HUES48 (cell line): ENCODE measurements at regions not wholly inside any gene's neighbourhood (a gene's known extent, or its start where the extent isn't known, plus 50 kb on each side); places are given as distances from the start of the nearest gene placed in this dataset.

ENCODE experiments used
- H3K27ac ChIP-seq: one replicate; pipeline ENCODE4 v1.7.0; 2013; ENCODE audit warnings: low read depth, low read length, inconsistent platforms
- H3K27me3 ChIP-seq: 2 replicates; pipeline ENCODE4 v1.6.1; 2013; ENCODE audit warnings: mild to moderate bottlenecking, low read length; ENCODE audit not compliant: control insufficient read depth, insufficient read depth
- H3K36me3 ChIP-seq: 2 replicates; pipeline ENCODE4 v1.6.1; 2013; ENCODE audit warnings: low read length; ENCODE audit not compliant: control insufficient read depth, insufficient read depth
- H3K4me1 ChIP-seq: 2 replicates; pipeline ENCODE4 v1.6.1; 2013; ENCODE audit warnings: mild to moderate bottlenecking, low read length; ENCODE audit not compliant: control insufficient read depth, insufficient read depth
- H3K4me3 ChIP-seq: 2 replicates; pipeline ENCODE4 v1.5.1; 2013; ENCODE audit warnings: mild to moderate bottlenecking, low read depth, low read length
- H3K9ac ChIP-seq: 2 replicates; pipeline ENCODE4 v1.6.1; 2013; ENCODE audit warnings: mild to moderate bottlenecking, low read depth, low read length, moderate library complexity
- H3K9me3 ChIP-seq: 2 replicates; pipeline ENCODE4 v1.6.1; 2013; ENCODE audit warnings: low read length; ENCODE audit not compliant: control insufficient read depth, insufficient read depth

- Histone ChIP-seq H3K4me3 (no peak overlapping the region), H3K27me3 (no peaks in the 10 kb centered on the region), H3K4me1 (peaks cover 10% of the 10 kb centered on the region; the same call in 1 of the 2 replicates), H3K36me3 (no peaks in the 10 kb centered on the region), H3K9ac (no peak overlapping the region), H3K9me3 (0 out of 2 replicates have a peak, but pooled peaks cover 1% of the 10 kb centered on the region), H3K27ac (no peak overlapping the region)
These were observed 92.7 kb upstream of the RESF1 start for GRCh38 chr12:31866523-31866922.

GRCh38 chr12:31865023-31865422 is 94.2 kb upstream of the RESF1 start:
- H3K27ac ChIP-seq: no peak overlapping the region
- H3K36me3 ChIP-seq: no peaks in the 10 kb centered on the region
- H3K4me1 ChIP-seq: peaks cover 10% of the 10 kb centered on the region; the same call in 1 of the 2 replicates
- no peaks in the 10 kb centered on the region for H3K27me3 ChIP-seq
- H3K9me3 ChIP-seq: no peaks in the 10 kb centered on the region
- no peak overlapping the region for H3K9ac ChIP-seq
- no peak overlapping the region for H3K4me3 ChIP-seq

GRCh38 chr12:31861360-31861759 is 97.9 kb upstream of the RESF1 start:
- Histone ChIP-seq H3K9ac (no peak overlapping the region), H3K9me3 (no peaks in the 10 kb centered on the region), H3K4me3 (no peak overlapping the region), H3K27me3 (no peaks in the 10 kb centered on the region), H3K4me1 (no peaks in the 10 kb centered on the region), H3K27ac (no peak overlapping the region), H3K36me3 (no peaks in the 10 kb centered on the region)

- no peaks in the 10 kb centered on the region for H3K27me3 ChIP-seq
- no peak overlapping the region for H3K4me3 ChIP-seq
- no peaks in the 10 kb centered on the region for H3K36me3 ChIP-seq
- H3K9me3 ChIP-seq: no peaks in the 10 kb centered on the region
- no peaks in the 10 kb centered on the region for H3K4me1 ChIP-seq
- no peak overlapping the region for H3K9ac ChIP-seq
- H3K27ac ChIP-seq: no peak overlapping the region
These were observed 98.8 kb upstream of the RESF1 start for GRCh38 chr12:31860401-31860800.

- H3K9ac ChIP-seq: no peak overlapping the region
- H3K27me3 ChIP-seq: no peaks in the 10 kb centered on the region
- H3K9me3 ChIP-seq: no peaks in the 10 kb centered on the region
- no peak overlapping the region for H3K4me3 ChIP-seq
- no peaks in the 10 kb centered on the region for H3K4me1 ChIP-seq
- H3K27ac ChIP-seq: no peak overlapping the region
- no peaks in the 10 kb centered on the region for H3K36me3 ChIP-seq
These were observed 99.8 kb upstream of the RESF1 start for GRCh38 chr12:31859232-31859977.

GRCh38 chr12:31855427-31855826 is 103.8 kb upstream of the RESF1 start:
- Histone ChIP-seq H3K4me1 (no peaks in the 10 kb centered on the region), H3K27me3 (no peaks in the 10 kb centered on the region), H3K27ac (no peak overlapping the region), H3K36me3 (no peaks in the 10 kb centered on the region), H3K4me3 (no peak overlapping the region), H3K9ac (no peak overlapping the region), H3K9me3 (peaks cover 20% of the 10 kb centered on the region)

DNA sequence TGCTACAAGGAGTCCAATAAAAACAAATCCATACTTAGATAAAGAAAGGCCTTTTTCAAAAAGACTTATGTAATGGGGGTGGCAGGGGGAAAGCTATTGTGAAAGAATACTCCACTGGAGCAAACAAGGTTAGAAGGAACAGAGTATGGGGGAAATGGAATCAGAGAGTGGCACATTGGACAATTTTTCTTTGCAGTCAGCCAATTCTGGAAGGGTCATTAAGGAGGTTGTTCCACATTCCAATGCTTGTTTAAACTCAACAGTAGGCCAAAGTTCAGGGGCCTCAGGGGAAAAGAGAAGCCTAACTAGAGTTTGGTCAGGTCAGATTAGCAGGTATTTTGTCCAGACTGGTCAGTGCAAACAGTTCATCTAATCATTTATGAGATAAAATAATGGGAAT is 105.2 kb upstream of the RESF1 start:
- no peaks in the 10 kb centered on the region for H3K4me1 ChIP-seq
- H3K27ac ChIP-seq: no peak overlapping the region
- H3K4me3 ChIP-seq: no peak overlapping the region
- H3K36me3 ChIP-seq: no peaks in the 10 kb centered on the region
- no peak overlapping the region for H3K9ac ChIP-seq
- H3K27me3 ChIP-seq: no peaks in the 10 kb centered on the region
- peaks cover 33% of the 10 kb centered on the region for H3K9me3 ChIP-seq

GRCh38 chr12:31853520-31853919 is 105.7 kb upstream of the RESF1 start:
- H3K27ac ChIP-seq: no peak overlapping the region
- no peaks in the 10 kb centered on the region for H3K36me3 ChIP-seq
- H3K4me3 ChIP-seq: no peak overlapping the region
- peaks cover 37% of the 10 kb centered on the region for H3K9me3 ChIP-seq
- no peak overlapping the region for H3K9ac ChIP-seq
- no peaks in the 10 kb centered on the region for H3K27me3 ChIP-seq
- H3K4me1 ChIP-seq: no peaks in the 10 kb centered on the region

- H3K36me3 ChIP-seq: no peaks in the 10 kb centered on the region
- no peak overlapping the region for H3K9ac ChIP-seq
- H3K9me3 ChIP-seq: peaks cover 54% of the 10 kb centered on the region
- H3K4me3 ChIP-seq: no peak overlapping the region
- H3K27me3 ChIP-seq: no peaks in the 10 kb centered on the region
- H3K4me1 ChIP-seq: no peaks in the 10 kb centered on the region
- H3K27ac ChIP-seq: no peak overlapping the region
These were observed 108.9 kb upstream of the RESF1 start for GRCh38 chr12:31850268-31850667.

DNA sequence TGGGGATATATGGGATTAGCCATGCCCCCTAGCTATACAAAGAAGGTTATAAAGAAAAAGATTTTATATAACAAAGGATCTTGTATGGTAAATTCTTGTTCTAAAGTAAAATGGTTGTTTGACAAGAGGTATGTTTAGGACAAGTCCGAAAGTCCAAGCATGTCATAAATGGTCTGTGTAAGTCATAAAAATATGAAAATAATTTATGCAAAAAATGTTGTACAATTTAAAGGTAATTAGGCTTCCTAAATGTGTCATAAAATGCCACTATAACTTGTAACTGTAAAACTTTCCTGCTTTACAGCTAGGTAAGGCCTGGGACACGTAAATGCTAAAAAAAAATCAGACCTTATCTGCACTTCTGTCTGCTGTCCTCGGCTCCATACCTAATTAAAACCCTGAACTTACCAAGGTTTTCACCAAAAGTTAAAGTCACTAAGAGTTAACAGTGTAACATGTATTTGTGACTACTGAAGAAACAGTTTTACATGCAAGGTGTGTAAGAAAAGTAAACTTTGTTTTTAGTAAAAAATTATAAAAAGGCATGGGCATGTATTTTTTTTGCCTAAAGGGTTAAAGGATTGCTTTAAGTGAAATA is 110.0 kb upstream of the RESF1 start:
- no peaks in the 10 kb centered on the region for H3K36me3 ChIP-seq
- no peak overlapping the region for H3K27ac ChIP-seq
- H3K4me3 ChIP-seq: no peak overlapping the region; the same call in 1 of the 2 replicates
- no peaks in the 10 kb centered on the region for H3K27me3 ChIP-seq
- no peaks in the 10 kb centered on the region for H3K4me1 ChIP-seq
- no peak overlapping the region for H3K9ac ChIP-seq
- H3K9me3 ChIP-seq: peaks cover 58% of the 10 kb centered on the region

DNA sequence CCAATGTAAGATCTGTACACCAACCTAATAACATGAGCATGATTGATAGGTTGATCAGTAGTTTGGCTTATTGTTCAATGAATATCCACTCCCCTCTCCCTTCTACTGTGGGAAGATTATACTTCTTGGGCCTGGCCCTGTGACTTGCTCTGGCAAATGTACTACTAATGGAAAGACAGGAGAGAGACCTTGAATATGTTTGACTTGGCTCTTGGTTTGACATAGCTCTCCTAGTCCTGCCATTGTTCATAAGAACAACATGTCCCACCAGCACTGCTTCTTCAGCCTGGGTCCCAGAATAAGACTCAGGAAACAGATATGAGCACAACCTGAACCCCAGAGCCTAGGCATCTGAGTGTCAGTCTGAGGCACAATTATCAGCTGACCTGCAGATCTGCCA is 112.8 kb upstream of the RESF1 start:
- Histone ChIP-seq H3K4me3 (no peak overlapping the region), H3K36me3 (no peaks in the 10 kb centered on the region), H3K4me1 (no peaks in the 10 kb centered on the region), H3K27me3 (no peaks in the 10 kb centered on the region), H3K9me3 (peaks cover 51% of the 10 kb centered on the region), H3K27ac (no peak overlapping the region), H3K9ac (no peak overlapping the region)
